Urinary bladder (tissue), 3 donors: ENCODE measurements at regions not wholly inside any gene's neighbourhood (a gene's known extent, or its start where the extent isn't known, plus 50 kb on each side); places are given as distances from the start of the nearest gene placed in this dataset.

Experiments
- DNase-seq: peaks from one replicate; pipeline ENCODE4 v3.0.0-alpha.2; 2015; ENCODE audit errors: extremely low spot score
- H3K27ac ChIP-seq: one replicate; pipeline ENCODE4 v1.5.1; 2013; ENCODE audit warnings: low read depth, mild to moderate bottlenecking, moderate library complexity
- H3K36me3 ChIP-seq: one replicate; pipeline ENCODE4 v1.6.1; 2013; ENCODE audit warnings: mild to moderate bottlenecking, moderate library complexity; ENCODE audit not compliant: insufficient read depth
- H3K4me1 ChIP-seq: one replicate; pipeline ENCODE4 v1.6.1; 2013; ENCODE audit warnings: mild to moderate bottlenecking, moderate library complexity; ENCODE audit not compliant: insufficient read depth
- H3K4me3 ChIP-seq: one replicate; pipeline ENCODE4 v1.5.1; 2013; ENCODE audit warnings: low read depth, low read length
- WGBS: extraction: QIAGEN DNeasy Blood & Tissue Kit; methylation state at CpG from one replicate; pipeline ENCODE4 v1.1.7; 2013; 5-methylcytosine and 5-hydroxymethylcytosine counted together
- donor health status: healthy with polysubstance abuse.
- donor health status: healthy.

DNA sequence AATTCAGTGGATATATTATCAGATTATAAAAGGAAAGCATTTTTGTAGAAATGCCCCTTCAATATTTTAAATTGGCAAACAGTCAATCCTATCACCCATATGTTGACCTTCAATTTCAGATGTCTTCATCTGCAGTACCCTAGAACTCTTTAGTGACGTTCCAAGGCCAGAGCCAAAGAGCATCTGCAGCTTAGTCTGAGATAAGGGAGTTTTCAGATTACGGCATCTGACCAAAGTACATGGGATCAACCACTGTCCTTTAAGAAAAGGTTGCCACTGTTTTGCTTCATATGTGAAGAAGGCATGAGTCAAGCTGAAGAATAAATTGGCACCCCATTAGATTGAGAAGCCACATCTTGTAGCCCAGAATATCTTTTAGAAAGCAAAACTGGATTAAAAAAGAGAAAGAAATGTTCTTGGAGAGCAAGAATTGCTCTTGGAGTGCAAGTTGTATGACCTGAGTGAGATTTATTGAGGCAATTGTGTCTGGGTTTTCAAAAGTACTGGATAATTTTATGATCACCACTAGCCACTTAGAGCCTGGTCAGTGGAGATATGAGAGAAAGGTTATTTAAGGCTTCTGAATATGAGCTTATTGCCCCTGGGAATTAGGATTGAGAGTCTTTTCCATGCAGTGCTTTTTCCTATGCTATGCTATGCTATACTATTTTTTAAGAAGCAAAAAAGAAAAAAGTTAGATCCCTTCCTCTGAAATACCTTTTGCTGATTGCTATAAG lies 251.9 kb upstream of the NR3C2 start:
- no peak for DNase-seq
- Histone ChIP-seq H3K27ac (no peak overlapping the region), H3K36me3 (no peaks in the 10 kb centered on the region), H3K4me3 (no peak overlapping the region), H3K4me1 (no peaks in the 10 kb centered on the region)
- 78% methylated on average over 2 of the region's 2 CpGs for WGBS

DNA sequence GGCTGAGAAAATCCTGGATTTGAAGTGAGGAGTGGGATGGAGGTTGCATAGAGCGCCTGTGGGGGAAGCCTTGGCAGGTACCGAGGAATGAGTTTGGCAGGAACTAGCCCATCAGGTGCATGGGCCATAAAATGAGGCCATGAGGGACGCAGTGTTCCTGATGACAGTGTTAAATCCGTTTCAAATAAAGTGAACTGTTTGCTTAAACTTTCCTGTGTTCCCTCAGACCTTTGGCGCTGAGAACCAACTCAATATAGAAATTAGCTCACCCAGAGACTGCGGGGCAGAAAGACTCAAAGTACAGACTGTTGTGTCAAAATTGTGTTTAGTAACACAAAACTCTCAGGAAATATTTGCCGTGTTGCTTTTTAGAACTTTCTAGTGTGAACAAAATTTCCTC lies 250.0 kb upstream of the NR3C2 start:
- 66% methylated on average over 7 of the region's 7 CpGs for WGBS
- H3K27ac ChIP-seq: no peak overlapping the region
- no peak for DNase-seq
- H3K4me1 ChIP-seq: no peaks in the 10 kb centered on the region
- no peaks in the 10 kb centered on the region for H3K36me3 ChIP-seq
- no peak overlapping the region for H3K4me3 ChIP-seq

DNA sequence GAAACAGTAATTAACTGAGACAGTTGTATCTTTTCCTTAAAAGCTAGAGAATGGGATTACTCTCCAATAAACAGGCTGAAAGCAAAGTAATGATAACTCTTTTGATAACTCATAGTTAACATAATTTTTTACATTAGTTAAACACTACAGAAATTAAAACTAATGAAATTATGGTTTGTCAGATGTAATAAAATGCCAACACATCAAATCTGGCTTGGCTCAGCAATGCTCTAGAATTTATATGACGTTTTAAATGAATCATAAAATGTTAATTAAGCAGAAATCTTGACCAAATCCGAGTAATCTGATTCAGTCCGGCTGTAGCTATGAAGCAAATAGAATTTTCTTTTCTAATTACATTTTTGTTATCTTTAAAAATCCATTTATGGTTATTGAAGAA lies 244.2 kb upstream of the NR3C2 start:
- WGBS: 63% methylated on average over 3 of the region's 3 CpGs
- DNase-seq: no peak
- H3K36me3 ChIP-seq: no peaks in the 10 kb centered on the region
- H3K27ac ChIP-seq: no peak overlapping the region
- H3K4me1 ChIP-seq: no peaks in the 10 kb centered on the region
- H3K4me3 ChIP-seq: no peak overlapping the region

DNA sequence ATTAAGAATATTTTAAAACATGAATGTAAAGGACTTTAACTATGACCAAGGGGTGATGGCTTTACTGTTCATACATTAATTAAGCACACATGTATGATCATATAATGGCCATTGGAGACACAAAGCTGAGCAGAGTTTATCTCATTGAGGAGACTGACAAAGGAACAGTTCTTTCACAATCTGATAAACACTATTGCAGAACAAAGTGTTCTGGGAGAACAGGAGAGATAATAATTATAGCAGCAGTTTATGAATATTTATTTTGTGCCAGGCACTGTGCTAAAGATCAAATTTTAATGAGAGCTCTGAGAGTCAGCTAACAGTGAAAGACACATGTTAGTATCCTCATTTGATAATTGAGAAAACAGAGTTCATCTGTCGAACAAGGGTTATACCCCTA lies 242.4 kb upstream of the NR3C2 start:
- no peaks in the 10 kb centered on the region for H3K36me3 ChIP-seq
- 87% methylated on average over 1 of the region's 1 CpG for WGBS
- DNase-seq: no peak
- H3K4me3 ChIP-seq: no peak overlapping the region
- H3K4me1 ChIP-seq: no peaks in the 10 kb centered on the region
- H3K27ac ChIP-seq: no peak overlapping the region

DNA sequence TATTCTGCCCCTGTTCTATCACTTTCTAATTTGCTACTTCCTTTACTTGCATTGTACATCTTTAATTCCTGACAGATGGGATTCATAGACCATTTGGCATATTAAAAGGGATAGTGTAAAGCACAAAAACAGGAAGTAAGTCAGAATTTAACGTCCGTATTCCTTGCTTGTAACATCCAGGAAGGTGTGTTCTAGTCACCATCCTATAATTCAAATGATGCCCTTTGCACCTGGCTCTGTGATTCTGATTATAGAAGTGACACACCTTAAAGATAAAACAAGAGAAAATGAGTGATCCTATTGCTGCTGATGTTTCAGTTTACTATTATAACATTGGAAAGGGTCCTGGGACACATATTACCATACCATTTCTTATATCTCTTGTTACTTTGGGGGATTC lies 238.7 kb upstream of the NR3C2 start:
- DNase-seq: no peak
- whole genome bisulfite sequencing: 69% methylated on average over 2 of the region's 2 CpGs
- H3K36me3 ChIP-seq: no peaks in the 10 kb centered on the region
- H3K4me3 ChIP-seq: no peak overlapping the region
- H3K4me1 ChIP-seq: no peaks in the 10 kb centered on the region
- H3K27ac ChIP-seq: no peak overlapping the region

DNA sequence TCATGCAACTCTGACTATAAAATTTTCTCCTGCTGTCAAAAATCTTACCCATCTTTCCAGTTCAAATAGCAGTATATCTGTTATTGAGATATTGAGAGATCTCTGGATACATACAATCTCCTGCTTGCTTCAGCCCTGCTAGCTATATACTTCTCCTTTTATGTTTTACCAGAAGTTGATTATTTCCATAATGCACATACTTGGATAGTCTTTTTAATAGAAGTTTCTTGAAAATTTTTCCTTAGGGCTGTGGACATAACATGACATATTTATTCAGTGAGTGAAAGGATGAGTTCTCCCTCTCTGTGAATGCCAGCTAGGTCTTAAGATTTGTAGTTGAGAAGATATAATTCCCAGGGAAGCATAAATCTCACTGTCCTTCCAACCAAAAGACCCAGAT lies 234.1 kb upstream of the NR3C2 start:
- Histone ChIP-seq H3K4me3 (no peak overlapping the region), H3K36me3 (no peaks in the 10 kb centered on the region), H3K4me1 (no peaks in the 10 kb centered on the region), H3K27ac (no peak overlapping the region)
- DNase-seq: no peak

DNA sequence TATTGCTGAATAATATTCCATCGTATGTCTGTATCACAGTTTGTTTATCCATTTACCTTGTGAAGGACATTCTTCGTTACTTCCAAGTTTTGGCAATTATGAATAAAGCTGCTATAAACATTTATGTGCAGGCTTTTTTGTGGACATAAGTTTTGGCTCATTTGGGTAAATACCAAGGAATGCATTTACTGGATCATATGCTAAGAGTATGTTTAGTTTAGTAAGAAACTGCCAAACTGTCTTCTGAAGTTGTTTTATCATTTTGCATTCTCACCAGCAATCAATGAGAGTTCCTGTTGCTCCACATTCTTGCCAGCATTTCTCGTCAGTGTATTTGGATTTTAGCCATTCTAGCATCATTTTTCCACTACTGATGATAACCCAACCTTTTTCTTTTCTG lies 232.7 kb upstream of the NR3C2 start:
- no peaks in the 10 kb centered on the region for H3K36me3 ChIP-seq
- no peak for DNase-seq
- H3K27ac ChIP-seq: no peak overlapping the region
- 69% methylated on average over 3 of the region's 3 CpGs for WGBS
- H3K4me1 ChIP-seq: no peaks in the 10 kb centered on the region
- H3K4me3 ChIP-seq: no peak overlapping the region

DNA sequence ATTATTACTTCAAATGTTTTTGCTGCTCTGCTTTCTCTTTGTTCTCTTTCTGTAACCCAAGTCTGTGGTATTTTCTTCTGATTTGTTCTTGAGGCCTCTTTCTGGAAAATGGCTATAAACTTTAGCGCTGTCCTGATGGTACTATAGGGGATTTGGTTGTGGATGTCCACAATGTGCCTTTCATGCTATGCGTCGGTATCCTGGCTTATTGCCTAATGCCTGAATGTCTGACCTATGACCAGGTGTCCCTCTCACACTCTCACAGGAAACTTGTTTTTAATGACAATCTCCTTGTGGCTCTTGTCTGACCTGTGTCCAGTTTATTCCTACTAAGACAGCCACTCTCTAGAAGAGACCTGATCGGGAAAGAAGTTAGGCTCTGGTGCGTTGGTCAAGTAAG lies 222.4 kb upstream of the NR3C2 start:
- no peak for DNase-seq
- no peak overlapping the region for H3K27ac ChIP-seq

DNA sequence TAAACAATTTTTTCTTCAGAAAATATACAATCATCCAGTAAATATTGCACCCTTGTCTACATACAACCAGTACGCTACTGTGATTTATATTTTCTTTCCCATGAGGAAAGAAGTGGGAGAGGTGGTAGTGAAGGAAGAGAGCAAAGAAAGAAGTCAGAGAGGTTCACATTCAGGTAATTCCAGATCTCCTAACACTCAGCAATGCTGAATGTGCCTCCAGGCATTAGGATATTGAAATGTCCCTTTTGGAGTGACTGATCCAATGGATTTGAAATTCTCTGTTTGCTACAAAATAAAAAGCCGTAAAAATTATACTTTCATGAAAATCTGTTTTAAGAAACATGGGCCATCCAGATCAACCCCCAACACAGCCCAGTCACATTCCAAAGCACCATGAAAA lies 211.9 kb upstream of the NR3C2 start:
- Histone ChIP-seq H3K4me3 (no peak overlapping the region), H3K27ac (no peak overlapping the region), H3K36me3 (no peaks in the 10 kb centered on the region), H3K4me1 (no peaks in the 10 kb centered on the region)
- 91% methylated on average over 2 of the region's 2 CpGs for whole genome bisulfite sequencing
- no peak for DNase-seq

More for the DNA sequence above, 222.4 kb upstream of the NR3C2 start:
- Histone ChIP-seq H3K36me3 (no peaks in the 10 kb centered on the region), H3K4me3 (no peak overlapping the region), H3K4me1 (no peaks in the 10 kb centered on the region)
- 95% methylated on average over 5 of the region's 5 CpGs for WGBS

DNA sequence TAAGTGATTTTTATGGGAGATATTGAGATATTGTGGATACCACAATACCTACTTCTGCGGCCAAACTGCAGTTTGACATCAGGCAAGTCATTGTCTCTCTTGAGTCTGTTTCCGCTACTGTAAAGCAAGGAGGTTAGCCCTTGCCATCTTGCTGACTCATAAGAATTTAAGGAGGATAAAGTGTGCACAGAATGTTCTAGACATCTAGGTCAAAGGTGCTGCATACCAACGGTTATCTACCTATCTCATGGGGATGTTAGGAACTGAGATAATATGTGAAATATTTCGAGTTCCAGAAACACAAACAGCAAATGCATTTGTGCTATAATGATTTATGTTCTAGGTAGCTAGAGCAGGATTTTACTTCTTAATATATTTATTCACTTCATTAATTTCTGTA lies 211.5 kb upstream of the NR3C2 start:
- no peaks in the 10 kb centered on the region for H3K4me1 ChIP-seq
- H3K36me3 ChIP-seq: no peaks in the 10 kb centered on the region
- WGBS: 79% methylated on average over 4 of the region's 4 CpGs
- no peak overlapping the region for H3K27ac ChIP-seq
- no peak for DNase-seq
- H3K4me3 ChIP-seq: no peak overlapping the region

DNA sequence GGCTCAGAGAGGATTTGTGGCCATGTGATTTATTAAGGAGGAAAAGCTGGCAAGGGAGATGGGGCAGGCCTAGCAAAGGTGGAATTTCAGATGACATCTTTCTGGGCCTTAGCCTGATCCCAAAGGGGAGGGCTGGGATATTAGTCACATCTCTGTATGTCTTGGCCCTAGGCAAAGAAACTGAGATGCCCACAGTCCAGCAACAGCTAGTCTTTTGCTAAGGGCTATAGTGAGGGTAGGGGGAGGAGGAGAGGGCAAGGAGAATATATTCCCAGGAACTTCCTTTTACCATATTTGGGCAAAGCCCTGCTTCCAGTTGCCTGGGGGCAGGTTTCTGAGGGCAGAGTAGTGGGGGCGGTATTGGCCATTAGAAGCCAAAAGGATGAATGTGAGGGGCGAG lies 209.8 kb upstream of the NR3C2 start:
- Histone ChIP-seq H3K4me3 (no peak overlapping the region), H3K27ac (no peak overlapping the region), H3K36me3 (no peaks in the 10 kb centered on the region), H3K4me1 (no peaks in the 10 kb centered on the region)
- no peak for DNase-seq
- WGBS: 90% methylated on average over 2 of the region's 2 CpGs

DNA sequence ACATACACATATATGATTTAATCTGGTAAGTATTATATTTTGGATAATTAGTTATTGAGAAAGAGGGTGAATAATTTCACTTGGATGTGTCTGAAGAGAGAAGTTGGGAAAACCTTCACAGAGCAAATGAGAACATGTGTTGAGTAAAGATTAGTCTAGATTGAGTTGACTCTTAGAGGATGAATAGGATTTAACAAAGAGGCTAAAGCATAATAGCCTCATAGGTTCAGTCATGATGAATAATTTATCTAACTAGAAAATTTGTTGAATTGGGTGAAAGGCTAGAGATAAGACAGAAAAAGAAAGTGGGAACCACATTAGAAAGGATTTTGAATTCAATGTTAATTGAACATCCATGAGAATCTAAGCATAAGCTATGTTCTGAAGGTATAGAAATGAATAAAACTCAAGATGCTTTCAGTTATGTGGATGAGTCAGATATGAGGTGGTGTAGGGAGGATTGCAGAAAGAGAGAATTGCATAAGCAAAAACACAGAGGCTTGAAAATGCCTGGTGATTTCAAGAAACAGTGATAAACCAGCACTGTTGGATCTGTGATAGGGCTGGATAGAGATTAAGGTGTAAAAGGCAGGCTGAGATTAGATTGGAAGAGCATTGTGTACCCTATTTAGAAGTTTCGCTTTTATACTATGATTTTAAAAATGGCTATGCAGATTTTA lies 207.6 kb upstream of the NR3C2 start:
- Histone ChIP-seq H3K27ac (no peak overlapping the region), H3K4me3 (no peak overlapping the region), H3K36me3 (no peaks in the 10 kb centered on the region), H3K4me1 (no peaks in the 10 kb centered on the region)
- WGBS: 98% methylated on average over 1 of the region's 1 CpG
- DNase-seq: no peak

DNA sequence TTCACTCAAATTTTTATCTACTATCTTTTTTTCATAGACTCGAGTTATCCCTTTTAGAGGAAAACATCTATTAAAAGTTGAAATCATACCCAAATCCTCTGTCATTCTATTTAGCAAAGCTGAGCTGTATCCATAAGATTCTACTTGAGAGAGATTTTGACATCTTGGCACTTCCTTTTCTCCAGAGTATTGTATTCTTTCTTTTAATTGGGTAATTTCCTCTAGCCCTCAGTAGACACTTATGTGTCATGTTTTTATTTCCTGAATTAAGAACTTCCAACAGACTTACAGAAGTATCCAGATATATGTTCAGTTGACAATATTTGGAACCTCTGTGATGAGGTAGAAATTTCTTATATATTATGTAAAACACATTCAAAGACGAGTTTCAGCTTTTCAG lies 201.6 kb upstream of the NR3C2 start:
- 86% methylated on average over 2 of the region's 2 CpGs for WGBS
- no peak overlapping the region for H3K27ac ChIP-seq
- DNase-seq: no peak

DNA sequence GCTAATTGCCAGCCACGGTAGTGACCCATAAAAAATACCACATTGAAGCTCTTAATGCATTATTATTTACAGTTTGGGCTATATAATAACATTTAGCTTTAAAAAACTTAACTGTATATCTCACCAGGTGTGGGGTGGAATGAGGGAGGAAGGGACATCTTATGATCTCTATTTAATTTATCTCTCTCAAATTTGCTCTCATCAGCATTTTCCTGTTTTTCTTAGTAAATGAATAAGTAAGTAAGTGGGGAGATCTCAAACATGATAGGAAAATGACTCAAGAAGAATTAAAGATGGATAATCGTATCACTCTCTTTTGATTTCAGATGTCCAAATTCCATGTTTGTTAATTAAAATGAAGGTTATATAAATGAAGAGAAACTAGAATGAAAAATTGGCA lies 200.7 kb upstream of the NR3C2 start:
- 84% methylated on average over 2 of the region's 2 CpGs for WGBS
- Histone ChIP-seq H3K27ac (no peak overlapping the region), H3K36me3 (no peaks in the 10 kb centered on the region), H3K4me1 (no peaks in the 10 kb centered on the region), H3K4me3 (no peak overlapping the region)
- no peak for DNase-seq

More for the DNA sequence above, 201.6 kb upstream of the NR3C2 start:
- Histone ChIP-seq H3K36me3 (no peaks in the 10 kb centered on the region), H3K4me3 (no peak overlapping the region), H3K4me1 (no peaks in the 10 kb centered on the region)
